ENCODE measurements at regions not wholly inside any gene's neighbourhood (a gene's known extent, or its start where the extent isn't known, plus 50 kb on each side); places are given as distances from the start of the nearest gene placed in this dataset.

- Mint-ChIP-seq H3K4me3 (no peak overlapping the region), H3K4me1 (no peaks in the 10 kb centered on the region), H3K27ac (no peak overlapping the region), H3K9me3 (no peaks in the 10 kb centered on the region), H3K36me3 (ENCODE audit: low read depth) (no peaks in the 10 kb centered on the region), H3K27me3 (ENCODE audit: insufficient read depth) (no peaks in the 10 kb centered on the region)
- Histone ChIP-seq H3K9me3 (ENCODE audit: control insufficient read depth, low read length) (no peaks in the 10 kb centered on the region), H3K27ac (ENCODE audit: low read depth, low read length) (no peak overlapping the region), H3K4me1 (ENCODE audit: control insufficient read depth, insufficient read depth, low read length) (no peaks in the 10 kb centered on the region), H3K27me3 (ENCODE audit: control insufficient read depth, insufficient read depth, low read length, poor library complexity, severe bottlenecking) (no peaks in the 10 kb centered on the region), H3K9ac (ENCODE audit: extremely low read depth, low read length, poor library complexity, severe bottlenecking) (no peak overlapping the region), H3K36me3 (ENCODE audit: control insufficient read depth, insufficient read depth, low read length) (no peaks in the 10 kb centered on the region), H3K4me3 (ENCODE audit: low read length) (no peak overlapping the region)
- DNase-seq = no peak
- no peak for TF ChIP-seq CTCF (conservative IDR thresholded peaks at IDR 0.05)
- 92 to 94% methylated on average over 2 to 4 of the region's 4 CpGs for WGBS, 2 experiments (ENCODE audit: insufficient coverage in 1 of 2, insufficient read length in 1 of 2)
These were observed 68.2 kb upstream of the CCDC91 start for GRCh38 chr12:28121899-28122655.

DNA sequence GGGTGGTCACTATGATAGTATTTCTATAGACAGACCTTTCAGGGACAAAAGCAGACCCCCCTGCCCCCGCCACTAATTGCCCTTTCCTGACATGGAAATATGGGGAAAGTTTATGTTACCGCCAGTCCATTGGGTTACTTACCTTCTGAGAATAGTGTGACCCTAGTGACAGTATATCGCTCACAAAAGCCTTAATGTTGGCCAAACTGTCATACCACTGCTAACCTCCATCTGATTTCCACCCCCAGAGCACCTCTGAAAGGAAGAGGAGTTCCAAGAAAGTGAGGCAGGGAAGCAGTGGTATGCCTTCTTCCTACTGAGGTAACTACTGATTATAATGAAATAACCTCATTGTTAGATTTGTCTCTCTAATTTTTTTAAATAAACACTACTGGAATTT lies 67.5 kb upstream of the CCDC91 start:
- Histone ChIP-seq H3K9ac (ENCODE audit: extremely low read depth, low read length, poor library complexity, severe bottlenecking) (no peak overlapping the region), H3K4me1 (ENCODE audit: control insufficient read depth, insufficient read depth, low read length) (no peaks in the 10 kb centered on the region), H3K27me3 (ENCODE audit: control insufficient read depth, insufficient read depth, low read length, poor library complexity, severe bottlenecking) (no peaks in the 10 kb centered on the region), H3K4me3 (ENCODE audit: low read length) (no peak overlapping the region), H3K9me3 (ENCODE audit: control insufficient read depth, low read length) (no peaks in the 10 kb centered on the region), H3K27ac (ENCODE audit: low read depth, low read length) (no peak overlapping the region), H3K36me3 (ENCODE audit: control insufficient read depth, insufficient read depth, low read length) (no peaks in the 10 kb centered on the region)
- Mint-ChIP-seq H3K4me1 (no peaks in the 10 kb centered on the region), H3K27me3 (ENCODE audit: insufficient read depth) (no peaks in the 10 kb centered on the region), H3K9me3 (no peaks in the 10 kb centered on the region), H3K4me3 (no peak overlapping the region), H3K36me3 (ENCODE audit: low read depth) (no peaks in the 10 kb centered on the region), H3K27ac (no peak overlapping the region)
- TF ChIP-seq CTCF (conservative IDR thresholded peaks at IDR 0.05) = no peak
- DNase-seq = no peak
- WGBS, 2 experiments (ENCODE audit: insufficient coverage in 1 of 2, insufficient read length in 1 of 2) = 100% methylated on average over 3 of the region's 3 CpGs; no CpG with 5 or more reads in 1 of the 2 experiments

- 93 to 100% methylated on average over 3 of the region's 3 CpGs for WGBS, 2 experiments (ENCODE audit: insufficient coverage in 1 of 2, insufficient read length in 1 of 2)
- Mint-ChIP-seq H3K4me1 (no peaks in the 10 kb centered on the region), H3K4me3 (no peak overlapping the region), H3K27ac (no peak overlapping the region), H3K9me3 (no peaks in the 10 kb centered on the region), H3K27me3 (ENCODE audit: insufficient read depth) (no peaks in the 10 kb centered on the region), H3K36me3 (ENCODE audit: low read depth) (no peaks in the 10 kb centered on the region)
- Histone ChIP-seq H3K27ac (ENCODE audit: low read depth, low read length) (no peak overlapping the region), H3K9ac (ENCODE audit: extremely low read depth, low read length, poor library complexity, severe bottlenecking) (no peak overlapping the region), H3K36me3 (ENCODE audit: control insufficient read depth, insufficient read depth, low read length) (no peaks in the 10 kb centered on the region), H3K4me1 (ENCODE audit: control insufficient read depth, insufficient read depth, low read length) (no peaks in the 10 kb centered on the region), H3K9me3 (ENCODE audit: control insufficient read depth, low read length) (no peaks in the 10 kb centered on the region), H3K27me3 (ENCODE audit: control insufficient read depth, insufficient read depth, low read length, poor library complexity, severe bottlenecking) (no peaks in the 10 kb centered on the region), H3K4me3 (ENCODE audit: low read length) (no peak overlapping the region)
- DNase-seq = no peak
- TF ChIP-seq CTCF (conservative IDR thresholded peaks at IDR 0.05) = no peak
These were observed 62.8 kb upstream of the CCDC91 start for GRCh38 chr12:28127455-28127854.
